ACC112 (cell line): ENCODE measurements at regions not wholly inside any gene's neighbourhood (a gene's known extent, or its start where the extent isn't known, plus 50 kb on each side); places are given as distances from the start of the nearest gene placed in this dataset.
A peak's percentile ranks its signal among the peaks of the same experiment; 100 is the strongest.

Experiments used
- H2AFZ ChIP-seq: fragments of 200-600 bp; sonication (generic); one replicate; pipeline ENCODE4 v1.6.0; 2017; ENCODE audit warnings: antibody characterized with exemption, low read length; ENCODE audit not compliant: unreplicated experiment
- H3K27ac ChIP-seq: fragments of 200-600 bp; sonication (generic); 2 replicates; pipeline ENCODE4 v1.5.1; 2014; ENCODE audit warnings: low read depth, mild to moderate bottlenecking, antibody characterized with exemption, low read length, moderate library complexity
- H3K27me3 ChIP-seq: fragments of 200-600 bp; sonication (generic); 2 replicates; pipeline ENCODE4 v1.6.1; 2014; ENCODE audit warnings: mild to moderate bottlenecking, antibody characterized with exemption, low read length, moderate library complexity, mixed read lengths; ENCODE audit not compliant: insufficient read depth
- H3K36me3 ChIP-seq: fragments of 200-600 bp; sonication (generic); 2 replicates; pipeline ENCODE4 v1.6.1; 2016; ENCODE audit warnings: mild to moderate bottlenecking, antibody characterized with exemption, low read length, moderate library complexity, mixed read lengths; ENCODE audit not compliant: insufficient read depth
- H3K4me1 ChIP-seq: fragments of 200-600 bp; sonication (generic); one replicate; pipeline ENCODE4 v1.6.1; 2016; ENCODE audit warnings: low read length, mixed read lengths; ENCODE audit not compliant: insufficient read depth, unreplicated experiment, control insufficient read depth
- H3K4me3 ChIP-seq: fragments of 200-600 bp; sonication (generic); 2 replicates; pipeline ENCODE4 v1.5.1; 2014; ENCODE audit warnings: mild to moderate bottlenecking, low read depth, low read length
- H3K79me2 ChIP-seq: fragments of 200-600 bp; sonication (generic); one replicate; pipeline ENCODE4 v1.6.0; 2016; ENCODE audit warnings: low read length; ENCODE audit not compliant: control insufficient read depth, unreplicated experiment, insufficient read depth

DNA sequence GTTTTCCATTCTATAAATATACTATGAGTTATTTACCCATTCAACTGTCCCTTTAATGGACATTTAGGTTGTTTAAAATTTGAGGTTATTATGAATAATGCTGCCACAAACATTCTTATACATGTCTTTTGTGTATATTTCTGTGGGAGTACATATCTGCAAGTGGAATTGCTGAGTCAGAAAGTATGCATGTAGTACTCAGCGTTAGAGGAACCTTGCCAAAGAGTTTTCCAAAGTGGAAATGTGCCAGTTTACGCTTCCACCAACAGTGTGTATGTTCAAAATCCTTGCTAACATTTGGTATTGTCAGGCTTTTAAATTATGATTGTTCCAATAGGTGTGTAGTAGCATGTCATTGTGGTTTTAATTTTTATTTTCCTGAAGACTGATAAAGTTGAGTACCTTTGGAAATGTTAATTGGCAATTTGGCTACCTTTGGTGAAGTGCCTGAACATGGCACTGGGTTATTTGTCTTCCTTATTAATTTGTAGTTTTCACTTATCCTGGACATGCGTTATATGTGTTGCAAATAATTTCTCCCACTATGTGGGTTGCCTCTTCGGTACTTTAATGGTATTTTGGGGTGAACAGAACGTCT, 341.2 kb downstream of the CD83 start:
- no peaks in the 10 kb centered on the region for H3K27me3 ChIP-seq
- no peak overlapping the region for H3K4me3 ChIP-seq
- H3K27ac ChIP-seq, result peak overlapping the region; percentile 46; the same call in 1 of the 2 replicates
- H3K4me1 ChIP-seq, result peaks cover 16% of the 10 kb centered on the region
- no peaks in the 10 kb centered on the region for H3K79me2 ChIP-seq
- no peaks in the 10 kb centered on the region for H3K36me3 ChIP-seq
- H2AFZ ChIP-seq, result no peak overlapping the region

DNA sequence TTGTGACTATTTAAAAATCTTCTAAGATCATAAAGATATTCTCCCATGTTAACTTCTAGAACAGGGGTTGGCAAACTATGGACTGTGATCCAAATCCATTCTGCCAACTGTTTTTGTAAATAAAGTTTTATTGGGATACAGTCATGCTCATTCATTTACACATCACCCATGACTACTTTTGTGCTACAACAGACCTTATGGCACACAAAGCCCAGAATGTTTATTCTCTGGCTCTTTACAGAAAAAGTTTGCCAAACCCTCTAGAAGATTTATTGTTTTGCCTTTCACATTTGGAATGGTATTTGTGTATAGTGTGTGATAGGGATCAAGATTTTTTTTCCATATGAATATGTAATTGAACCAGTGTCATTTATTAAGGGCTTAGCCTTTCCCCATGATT, 341.7 kb downstream of the CD83 start:
- no peak overlapping the region for H3K27ac ChIP-seq
- no peak overlapping the region for H2AFZ ChIP-seq
- no peaks in the 10 kb centered on the region for H3K27me3 ChIP-seq
- no peaks in the 10 kb centered on the region for H3K79me2 ChIP-seq
- H3K4me1 ChIP-seq, result peaks cover 16% of the 10 kb centered on the region
- H3K36me3 ChIP-seq, result no peaks in the 10 kb centered on the region
- no peak overlapping the region for H3K4me3 ChIP-seq

DNA sequence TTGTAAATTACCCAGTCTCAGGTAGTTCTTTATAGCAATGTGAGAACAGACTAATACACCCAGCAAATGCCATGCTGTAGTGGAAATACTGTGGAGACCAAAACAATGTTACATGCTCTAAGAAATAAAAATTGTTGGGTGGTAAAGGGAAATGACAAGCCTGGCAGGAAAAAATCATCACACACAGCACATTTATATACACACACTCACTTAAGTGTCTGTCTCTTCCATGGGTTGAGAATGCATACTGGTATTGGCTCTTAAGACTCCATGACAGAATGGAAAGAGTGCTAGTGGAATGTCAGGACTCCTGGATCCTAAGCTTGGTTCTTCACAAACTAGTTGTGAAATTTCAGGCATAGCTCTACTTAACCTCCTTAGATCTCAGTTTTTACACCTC, 343.0 kb downstream of the CD83 start:
- Histone ChIP-seq H3K27me3 (no peaks in the 10 kb centered on the region), H2AFZ (no peak overlapping the region), H3K79me2 (no peaks in the 10 kb centered on the region)

GRCh38 chr6:14462135-14462534, 344.6 kb downstream of the CD83 start:
- Histone ChIP-seq H2AFZ (no peak overlapping the region), H3K79me2 (no peaks in the 10 kb centered on the region), H3K27ac (no peak overlapping the region), H3K4me1 (peaks cover 16% of the 10 kb centered on the region), H3K27me3 (no peaks in the 10 kb centered on the region), H3K4me3 (no peak overlapping the region), H3K36me3 (no peaks in the 10 kb centered on the region)

More for the DNA sequence above, 343.0 kb downstream of the CD83 start:
- H3K36me3 ChIP-seq, result no peaks in the 10 kb centered on the region
- peaks cover 16% of the 10 kb centered on the region for H3K4me1 ChIP-seq
- no peak overlapping the region for H3K4me3 ChIP-seq
- H3K27ac ChIP-seq, result no peak overlapping the region

- no peaks in the 10 kb centered on the region for H3K36me3 ChIP-seq
- H3K27me3 ChIP-seq, result no peaks in the 10 kb centered on the region
- H2AFZ ChIP-seq, result no peak overlapping the region
- peaks cover 16% of the 10 kb centered on the region for H3K4me1 ChIP-seq
- H3K79me2 ChIP-seq, result no peaks in the 10 kb centered on the region
- H3K4me3 ChIP-seq, result no peak overlapping the region
- no peak overlapping the region for H3K27ac ChIP-seq
These were observed 345.0 kb downstream of the CD83 start for GRCh38 chr6:14462566-14462965.

- Histone ChIP-seq H3K4me3 (no peak overlapping the region), H3K4me1 (peaks cover 13% of the 10 kb centered on the region), H3K27me3 (no peaks in the 10 kb centered on the region), H3K79me2 (no peaks in the 10 kb centered on the region), H2AFZ (no peak overlapping the region), H3K36me3 (no peaks in the 10 kb centered on the region), H3K27ac (no peak overlapping the region)
These were observed 345.5 kb downstream of the CD83 start for GRCh38 chr6:14463110-14463509.

GRCh38 chr6:14464055-14464454, 346.5 kb downstream of the CD83 start:
- H3K36me3 ChIP-seq, result no peaks in the 10 kb centered on the region
- H3K4me3 ChIP-seq, result no peak overlapping the region
- no peaks in the 10 kb centered on the region for H3K79me2 ChIP-seq
- no peaks in the 10 kb centered on the region for H3K27me3 ChIP-seq
- no peak overlapping the region for H2AFZ ChIP-seq
- no peak overlapping the region for H3K27ac ChIP-seq
- peaks cover 3% of the 10 kb centered on the region for H3K4me1 ChIP-seq

- no peak overlapping the region for H2AFZ ChIP-seq
- no peaks in the 10 kb centered on the region for H3K36me3 ChIP-seq
- H3K79me2 ChIP-seq, result no peaks in the 10 kb centered on the region
- no peaks in the 10 kb centered on the region for H3K4me1 ChIP-seq
- no peaks in the 10 kb centered on the region for H3K27me3 ChIP-seq
- no peak overlapping the region for H3K27ac ChIP-seq
- no peak overlapping the region for H3K4me3 ChIP-seq
These were observed 347.1 kb downstream of the CD83 start for GRCh38 chr6:14464716-14465115.

DNA sequence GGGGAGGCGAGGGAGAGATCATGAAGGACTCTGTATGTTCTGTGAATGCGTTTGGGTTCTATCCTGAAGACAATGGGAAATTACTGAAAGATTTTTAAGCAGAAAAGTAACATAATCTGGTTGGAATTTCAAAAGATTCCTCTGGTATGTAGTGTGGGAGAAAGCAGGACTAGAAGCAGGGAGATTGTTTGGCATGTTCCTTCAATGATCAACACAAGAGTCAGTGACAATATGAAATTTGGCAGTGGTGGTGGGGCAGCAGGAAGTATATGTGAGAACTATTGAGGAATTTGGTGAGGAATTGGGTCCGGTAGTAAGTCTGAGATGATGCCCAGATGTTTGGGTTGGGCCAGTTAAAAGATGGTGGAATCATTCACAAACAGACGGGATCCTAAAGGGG, 348.7 kb downstream of the CD83 start:
- Histone ChIP-seq H3K4me3 (no peak overlapping the region), H3K27ac (no peak overlapping the region), H3K4me1 (no peaks in the 10 kb centered on the region), H3K27me3 (no peaks in the 10 kb centered on the region), H3K79me2 (no peaks in the 10 kb centered on the region), H3K36me3 (no peaks in the 10 kb centered on the region), H2AFZ (no peak overlapping the region)

GRCh38 chr6:14467591-14467990, 350.0 kb downstream of the CD83 start:
- no peaks in the 10 kb centered on the region for H3K36me3 ChIP-seq
- no peaks in the 10 kb centered on the region for H3K27me3 ChIP-seq
- no peak overlapping the region for H3K27ac ChIP-seq
- no peaks in the 10 kb centered on the region for H3K4me1 ChIP-seq
- H3K4me3 ChIP-seq, result no peak overlapping the region
- no peak overlapping the region for H2AFZ ChIP-seq
- no peaks in the 10 kb centered on the region for H3K79me2 ChIP-seq

GRCh38 chr6:14468647-14469321, 351.2 kb downstream of the CD83 start:
- no peaks in the 10 kb centered on the region for H3K4me1 ChIP-seq
- H3K27ac ChIP-seq, result no peak overlapping the region
- no peak overlapping the region for H2AFZ ChIP-seq
- no peaks in the 10 kb centered on the region for H3K79me2 ChIP-seq
- no peaks in the 10 kb centered on the region for H3K36me3 ChIP-seq
- H3K4me3 ChIP-seq, result no peak overlapping the region
- H3K27me3 ChIP-seq, result no peaks in the 10 kb centered on the region
